ENCODE measurements at regions not wholly inside any gene's neighbourhood (a gene's known extent, or its start where the extent isn't known, plus 50 kb on each side); places are given as distances from the start of the nearest gene placed in this dataset.

GRCh38 chr1:98428864-98429263 is 232.7 kb upstream of the SNX7 start:
- no peak for DNase-seq
- H3K4me1 ChIP-seq: peaks cover 15% of the 10 kb centered on the region
- no peak for ATAC-seq
- H3K27me3 ChIP-seq: no peaks in the 10 kb centered on the region
- H3K4me3 ChIP-seq: no peak overlapping the region
- TF ChIP-seq CTCF (IDR thresholded peaks at IDR 0.05) (no peak), POLR2A (IDR thresholded peaks at IDR 0.05) (no peak)
- H3K36me3 ChIP-seq (replicated peaks in 1 of 2; ENCODE audit: insufficient read depth in 1 of 2, low read depth in 2 of 2): no peaks in the 10 kb centered on the region
- H3K9me3 ChIP-seq: no peaks in the 10 kb centered on the region
- H3K27ac ChIP-seq: no peak overlapping the region
- intact Hi-C loops (cut with DNase I): no loop called here
- WGBS, 2 donors: 73 to 78% methylated on average over 3 of the region's 3 CpGs

GRCh38 chr1:98427664-98428063 is 233.9 kb upstream of the SNX7 start:
- intact Hi-C loops (cut with DNase I): no loop called here
- Histone ChIP-seq H3K27me3 (no peaks in the 10 kb centered on the region), H3K36me3 (replicated peaks in 1 of 2; ENCODE audit: insufficient read depth in 1 of 2, low read depth in 2 of 2) (no peaks in the 10 kb centered on the region), H3K4me1 (peaks cover 15% of the 10 kb centered on the region), H3K27ac (no peak overlapping the region), H3K4me3 (no peak overlapping the region), H3K9me3 (no peaks in the 10 kb centered on the region)
- WGBS, 2 donors: 37 to 49% methylated on average over 3 of the region's 3 CpGs
- no peak for ATAC-seq
- no peak for DNase-seq
- no peak for TF ChIP-seq CTCF (IDR thresholded peaks at IDR 0.05)
- no peak for TF ChIP-seq POLR2A (IDR thresholded peaks at IDR 0.05)

DNA sequence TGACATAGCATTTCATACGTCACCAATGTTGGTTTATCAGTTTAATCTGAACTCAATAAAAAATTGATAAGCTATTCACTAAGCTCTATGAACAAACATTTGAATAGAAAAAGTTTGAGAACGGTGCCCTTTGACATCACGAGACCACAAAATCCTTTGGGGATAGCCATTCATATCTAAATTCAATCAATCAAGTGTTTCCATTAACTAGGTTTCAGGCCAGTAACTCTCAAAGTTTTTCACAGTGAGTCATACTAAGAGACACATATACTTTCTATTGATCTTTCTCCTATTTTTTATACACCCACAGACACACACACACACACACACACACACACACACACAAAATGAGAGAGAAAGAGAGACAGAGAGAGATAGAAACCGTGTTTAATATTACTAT is 235.4 kb upstream of the SNX7 start:
- ATAC-seq (no peak), DNase-seq (no peak)
- Histone ChIP-seq H3K27me3 (no peaks in the 10 kb centered on the region), H3K27ac (no peak overlapping the region), H3K4me1 (peaks cover 15% of the 10 kb centered on the region), H3K9me3 (no peaks in the 10 kb centered on the region), H3K36me3 (replicated peaks in 1 of 2; ENCODE audit: insufficient read depth in 1 of 2, low read depth in 2 of 2) (no peaks in the 10 kb centered on the region), H3K4me3 (no peak overlapping the region)
- no peak for TF ChIP-seq CTCF (IDR thresholded peaks at IDR 0.05)
- TF ChIP-seq POLR2A (IDR thresholded peaks at IDR 0.05): no peak
- intact Hi-C loops (cut with DNase I): no loop called here
- WGBS, 2 donors: 53 to 61% methylated on average over 4 of the region's 4 CpGs

- Histone ChIP-seq H3K36me3 (replicated peaks in 1 of 2; ENCODE audit: insufficient read depth in 1 of 2, low read depth in 2 of 2) (no peaks in the 10 kb centered on the region), H3K9me3 (no peaks in the 10 kb centered on the region), H3K4me3 (no peak overlapping the region), H3K27me3 (no peaks in the 10 kb centered on the region), H3K4me1 (no peaks in the 10 kb centered on the region), H3K27ac (no peak overlapping the region)
- no peak for TF ChIP-seq POLR2A (IDR thresholded peaks at IDR 0.05)
- TF ChIP-seq CTCF (IDR thresholded peaks at IDR 0.05): no peak
- DNase-seq: no peak
- intact Hi-C loops (cut with DNase I): no loop called here
- WGBS, 2 donors: 59 to 70% methylated on average over 2 of the region's 2 CpGs
- no peak for ATAC-seq
These were observed 238.7 kb upstream of the SNX7 start for GRCh38 chr1:98422816-98423215.

GRCh38 chr1:98421085-98421435 is 240.5 kb upstream of the SNX7 start:
- Histone ChIP-seq H3K9me3 (no peaks in the 10 kb centered on the region), H3K4me1 (no peaks in the 10 kb centered on the region), H3K27me3 (no peaks in the 10 kb centered on the region), H3K4me3 (no peak overlapping the region), H3K27ac (no peak overlapping the region), H3K36me3 (replicated peaks in 1 of 2; ENCODE audit: insufficient read depth in 1 of 2, low read depth in 2 of 2) (no peaks in the 10 kb centered on the region)
- TF ChIP-seq CTCF (IDR thresholded peaks at IDR 0.05) (no peak), POLR2A (IDR thresholded peaks at IDR 0.05) (no peak)
- 37 to 53% methylated on average over 2 of the region's 2 CpGs for WGBS, 2 donors
- ATAC-seq (no peak), DNase-seq (no peak)
- intact Hi-C loops (cut with DNase I): no loop called here

All from body of pancreas (tissue), 4 donors.